HG03064 (cell line): ENCODE measurements at regions not wholly inside any gene's neighbourhood (a gene's known extent, or its start where the extent isn't known, plus 50 kb on each side); places are given as distances from the start of the nearest gene placed in this dataset.

Experiments used
- ATAC-seq: cut with Tn5 transposase; IDR thresholded peaks from one replicate; pipeline ENCODE4 v1.9.1; 2021; ENCODE audit warnings: low read depth; ENCODE audit not compliant: unreplicated experiment

DNA sequence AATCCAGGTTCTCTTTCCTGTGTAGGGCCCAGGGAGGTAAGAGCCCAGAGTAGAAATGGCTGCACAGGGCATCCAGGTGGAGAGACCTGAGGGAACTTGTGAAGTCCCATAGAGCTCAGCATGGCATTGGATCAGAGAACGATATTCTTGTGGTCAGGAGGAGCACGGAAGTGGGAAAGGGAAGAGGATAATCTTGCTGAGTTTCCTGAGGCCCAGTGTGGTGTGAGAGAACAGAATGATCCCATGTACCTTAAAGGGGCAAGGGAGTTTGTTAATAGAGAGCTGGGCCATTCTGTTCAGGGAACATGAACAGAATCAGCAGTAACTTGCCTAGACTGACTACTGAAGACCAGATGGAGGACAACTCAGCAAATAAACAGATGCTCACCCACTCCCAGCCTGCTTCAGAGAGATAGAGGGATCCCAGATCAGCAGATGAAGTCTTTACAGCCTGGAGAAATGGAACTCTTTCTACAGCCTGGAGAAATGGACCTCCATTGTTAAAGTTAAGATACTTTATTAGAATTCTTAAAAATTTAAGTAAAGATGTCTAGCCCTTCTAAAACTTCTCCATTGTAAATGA is 119.7 kb upstream of the ELL2 start:
- ATAC-seq = no peak

DNA sequence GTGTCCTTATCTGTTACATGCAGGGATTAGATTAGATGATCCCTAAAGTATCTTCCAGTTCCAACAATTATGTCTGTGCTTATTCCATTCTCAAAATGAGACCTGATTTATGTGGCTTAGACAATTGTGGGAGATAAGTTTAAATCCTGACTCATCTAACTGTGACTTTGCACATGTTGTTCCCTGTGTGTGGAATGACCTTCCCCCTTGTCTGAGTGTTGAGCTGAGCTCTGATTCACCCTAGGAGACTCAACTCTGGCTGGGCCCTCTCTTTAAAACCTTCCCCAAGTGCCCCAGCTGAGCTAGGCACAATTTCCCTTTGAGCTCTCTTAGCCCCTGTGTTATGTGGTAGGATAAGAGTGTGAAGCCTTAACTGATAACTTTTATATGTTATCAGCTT is 118.9 kb upstream of the ELL2 start:
- ATAC-seq = no peak

DNA sequence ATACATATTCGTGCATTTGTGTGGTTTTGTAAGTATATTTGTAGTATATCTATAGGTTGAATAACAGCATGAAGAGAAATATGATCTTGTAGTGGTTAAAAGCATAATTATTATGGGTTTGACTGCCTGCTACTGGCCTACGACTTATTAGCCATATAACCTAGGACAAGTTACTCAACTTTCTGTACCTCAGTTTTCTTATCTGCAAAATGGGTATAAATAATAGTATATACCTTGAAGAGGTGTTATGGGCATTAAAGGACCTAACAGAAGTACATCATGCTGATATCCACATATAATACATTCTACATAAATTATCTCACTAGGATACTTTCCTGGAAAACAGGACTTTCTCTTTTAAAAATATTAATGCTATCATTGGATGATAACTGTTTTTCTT is 118.3 kb upstream of the ELL2 start:
- ATAC-seq = no peak

DNA sequence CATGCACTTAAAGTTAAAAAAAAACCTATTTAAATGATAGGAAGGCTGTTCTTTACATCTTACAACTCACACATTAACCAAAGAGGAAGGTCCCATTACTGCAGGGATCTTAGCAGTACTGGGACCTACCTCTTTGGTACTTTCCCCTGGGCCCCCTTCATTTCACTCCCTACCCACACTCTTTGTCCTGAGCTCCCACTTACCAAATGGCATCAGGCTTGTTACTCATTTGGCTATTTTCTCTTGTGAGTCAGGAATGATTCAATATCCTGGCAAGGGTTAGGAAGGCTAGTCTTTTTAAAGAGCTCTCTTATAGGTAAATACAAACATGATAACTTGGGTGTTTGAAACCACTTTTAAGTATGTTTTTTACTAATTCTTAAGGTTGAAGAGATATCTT is 117.4 kb upstream of the ELL2 start:
- no peak for ATAC-seq

DNA sequence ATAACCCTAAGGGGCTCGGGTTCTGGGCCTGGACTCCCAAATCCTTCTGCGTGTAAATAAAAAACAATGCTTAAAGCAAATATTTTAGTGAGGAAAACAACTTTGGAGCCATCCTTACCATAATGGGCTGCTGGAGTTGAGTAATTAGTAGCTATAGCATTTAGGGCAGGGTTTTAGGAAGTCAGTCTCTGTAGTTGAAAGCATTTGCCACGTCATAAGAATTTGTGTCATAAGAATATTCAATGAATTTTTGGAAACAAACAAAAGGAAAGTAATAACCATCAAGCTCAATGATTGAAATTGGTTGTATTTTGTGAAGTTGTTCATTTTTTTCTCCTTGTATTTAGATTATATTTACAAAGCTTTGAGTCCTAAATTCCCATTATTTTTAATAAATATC is 114.8 kb upstream of the ELL2 start:
- no peak for ATAC-seq

DNA sequence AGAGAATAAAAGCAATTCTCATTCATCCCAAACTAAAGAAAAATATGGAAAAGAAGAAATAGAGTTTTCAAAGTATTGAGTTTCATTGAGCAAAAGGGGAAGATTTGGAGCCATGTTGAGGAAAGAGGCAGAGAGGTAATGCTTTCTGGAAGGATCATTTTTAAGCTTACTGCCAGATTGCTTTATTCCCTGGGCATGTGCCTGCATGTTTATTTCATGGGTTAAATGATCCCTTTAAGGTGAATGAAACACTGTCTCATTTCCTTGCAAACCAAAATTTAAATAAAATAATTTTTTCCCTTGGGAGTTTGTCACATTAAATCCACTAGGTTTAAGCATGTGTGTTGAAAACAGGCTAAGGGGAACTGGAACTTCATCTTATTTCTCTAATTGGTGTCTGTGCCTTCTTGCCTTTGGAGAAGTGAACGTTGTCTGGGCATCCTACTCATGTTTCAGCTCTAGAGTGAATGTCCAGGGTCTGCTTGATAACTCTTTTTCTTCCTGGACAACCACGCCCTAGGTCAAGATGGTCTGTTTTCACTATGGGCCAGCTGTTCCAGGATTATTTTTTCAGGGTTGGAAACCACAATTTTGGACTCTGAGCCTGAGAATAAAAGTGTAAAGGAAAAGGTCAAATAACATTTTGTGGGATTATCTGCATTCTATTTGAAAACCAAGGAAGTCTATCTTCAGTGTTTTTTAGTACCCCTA is 114.1 kb upstream of the ELL2 start:
- no peak for ATAC-seq

DNA sequence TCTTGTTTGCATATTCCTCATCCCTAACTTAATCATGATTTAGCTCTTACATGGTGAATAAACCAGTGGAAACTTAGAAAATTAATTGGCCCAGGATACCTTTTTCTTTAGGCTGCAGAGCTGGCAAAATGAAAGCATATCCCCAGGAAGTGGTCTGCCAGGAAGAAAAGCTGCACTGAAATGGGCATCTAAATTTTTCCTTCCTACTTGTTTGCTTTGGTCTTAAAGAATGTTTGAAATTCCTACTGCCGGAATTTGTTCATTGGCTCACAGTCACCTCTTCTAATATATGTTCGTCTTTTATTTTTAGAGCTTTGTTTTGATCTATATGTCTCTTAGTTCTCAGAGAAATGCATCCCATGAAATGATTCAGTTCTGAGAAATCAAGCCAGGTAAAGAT is 113.2 kb upstream of the ELL2 start:
- ATAC-seq = no peak

DNA sequence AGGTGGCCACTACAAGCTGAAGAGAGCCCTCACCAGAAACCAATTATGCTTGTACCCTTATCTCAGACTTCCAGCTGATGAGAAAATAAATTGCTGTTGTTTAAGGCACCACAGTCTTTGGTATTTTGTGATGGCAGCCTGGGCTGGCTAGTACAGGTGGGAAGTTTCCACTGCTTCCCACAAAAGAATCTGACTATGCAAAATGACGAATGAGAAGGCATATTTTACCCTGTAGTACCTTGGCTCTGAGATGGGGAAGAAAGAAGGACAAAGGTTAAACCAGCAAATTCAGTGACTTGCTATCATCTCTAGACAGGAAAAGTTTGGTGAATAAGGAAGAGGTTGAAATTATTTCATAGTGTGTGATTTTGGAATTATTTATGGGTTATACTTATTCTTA is 112.8 kb upstream of the ELL2 start:
- ATAC-seq = no peak

DNA sequence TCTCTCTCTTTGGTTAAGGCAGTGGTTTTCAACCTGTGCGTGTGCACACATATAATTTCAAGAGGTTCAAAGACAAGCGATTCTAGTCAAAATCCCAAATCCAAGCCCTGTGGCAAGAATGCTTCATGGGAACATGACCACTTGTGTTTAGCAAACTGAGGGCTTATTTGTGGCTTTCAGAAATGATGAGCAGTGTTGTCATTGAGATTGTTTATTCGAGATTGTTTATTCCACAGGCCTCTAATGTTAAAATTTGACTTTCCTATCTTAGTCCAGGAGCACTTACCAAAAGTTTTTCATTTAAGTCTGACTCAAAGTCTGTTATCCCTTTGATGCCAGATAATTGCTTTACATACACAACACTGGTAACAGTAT is 111.1 kb upstream of the ELL2 start:
- no peak for ATAC-seq

DNA sequence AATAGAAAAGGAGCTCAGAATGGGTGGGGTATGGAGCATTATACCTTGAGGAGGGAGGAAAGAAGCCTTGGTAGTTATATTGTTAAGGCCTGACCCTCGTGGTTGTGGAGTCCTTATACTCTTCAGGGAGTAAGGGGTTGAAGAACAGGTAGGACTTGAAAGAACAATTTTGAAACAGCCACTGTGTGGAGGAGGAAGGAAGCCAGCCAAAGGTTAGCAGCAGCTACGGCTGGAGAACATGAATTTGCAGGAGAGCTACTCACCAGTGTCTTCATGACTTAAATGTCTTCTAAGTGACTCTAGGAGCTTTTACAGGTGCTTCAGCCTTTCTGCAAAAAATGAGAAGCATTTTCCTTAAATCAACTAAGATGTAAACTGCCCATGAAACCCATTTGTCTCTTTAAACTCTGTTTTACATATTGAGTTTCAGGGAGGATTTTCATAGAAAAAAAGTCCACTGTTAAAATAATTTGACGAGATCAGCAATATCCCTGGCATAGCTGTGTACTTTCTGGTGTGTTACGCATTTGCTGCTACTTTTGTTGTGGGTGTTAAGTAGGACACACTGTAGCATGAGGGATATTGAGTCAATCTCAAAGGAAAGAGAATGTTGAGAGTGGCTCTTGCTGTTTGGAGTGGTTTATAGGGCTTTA is 110.6 kb upstream of the ELL2 start:
- ATAC-seq = no peak

DNA sequence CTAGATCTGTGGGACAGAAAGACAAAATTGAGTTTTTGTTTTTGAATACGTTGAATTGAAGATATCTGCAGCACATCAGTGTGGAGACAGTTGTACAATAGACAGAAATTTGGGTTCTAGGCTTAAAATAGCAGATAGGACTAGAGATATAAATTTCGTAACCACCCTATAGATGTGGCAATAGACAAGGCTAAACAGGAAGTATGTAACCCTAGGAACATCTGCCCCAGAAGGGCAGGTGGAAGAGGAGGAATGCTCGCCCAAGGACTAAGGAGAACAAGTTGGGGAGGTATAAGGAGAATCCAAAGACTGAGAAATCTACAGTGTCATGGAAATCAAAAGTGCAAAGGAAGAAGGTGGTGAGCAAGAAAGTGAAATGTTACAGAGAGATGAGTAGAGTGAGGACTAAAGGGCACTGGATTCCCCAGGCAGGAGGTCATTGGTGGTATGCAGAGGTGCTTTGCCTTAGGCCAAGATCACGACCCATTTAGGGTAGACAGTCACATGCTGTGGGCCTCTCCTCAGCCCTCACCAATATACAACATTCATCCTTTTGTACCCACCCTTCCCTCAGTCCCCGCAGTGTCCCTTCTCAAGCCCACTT is 109.1 kb upstream of the ELL2 start:
- ATAC-seq = no peak

DNA sequence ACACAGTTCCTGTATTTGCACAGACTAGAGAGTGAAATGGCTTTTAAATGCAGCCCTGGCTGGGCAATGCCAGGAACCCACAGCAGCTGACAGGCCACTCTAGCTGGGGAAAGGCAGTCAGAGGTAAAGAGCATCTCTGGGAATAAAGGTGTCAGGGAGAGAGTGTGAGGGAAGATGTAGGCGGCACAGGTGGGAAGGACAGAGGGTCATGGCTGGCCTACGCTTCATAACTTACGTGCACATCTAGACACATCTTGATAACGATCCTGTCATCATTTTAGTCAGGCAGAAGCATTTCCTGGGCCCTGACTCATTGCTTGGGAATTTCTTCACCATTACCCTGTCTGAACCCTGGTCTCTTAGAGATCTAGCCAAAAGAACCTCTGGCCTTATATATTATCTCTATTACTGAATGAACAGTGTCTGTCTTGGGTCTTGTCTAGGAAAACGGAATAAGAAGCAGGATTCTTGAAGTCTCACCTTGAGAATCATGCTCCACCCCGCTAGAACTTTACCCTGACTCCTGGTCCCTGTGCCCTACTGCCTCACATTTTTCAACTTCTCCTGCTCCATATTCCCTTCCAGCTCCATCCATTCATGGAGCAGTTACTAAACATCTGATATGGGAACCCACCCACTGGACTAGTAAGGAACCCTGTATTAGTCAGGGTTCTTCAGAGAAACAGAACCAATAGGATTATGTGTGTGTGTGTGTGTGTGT is 106.4 kb upstream of the ELL2 start:
- no peak for ATAC-seq

DNA sequence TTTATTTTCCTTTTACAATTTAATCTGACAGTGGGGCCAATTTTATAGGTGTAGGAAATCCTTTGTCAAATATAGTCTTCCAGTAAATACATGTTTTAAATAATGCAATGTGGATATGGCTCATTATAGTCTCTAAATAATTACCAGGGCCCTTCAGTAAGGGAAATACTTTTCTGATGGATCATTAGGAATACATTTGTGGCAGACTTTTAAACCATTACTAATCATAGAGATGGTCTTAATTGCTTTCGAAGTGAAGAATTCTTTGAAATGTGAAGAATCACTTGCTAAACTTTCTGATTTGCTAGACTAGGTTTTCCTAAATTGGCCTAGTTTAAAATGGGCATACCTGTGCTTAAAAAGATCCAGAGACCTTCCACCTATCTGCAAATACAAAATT is 105.6 kb upstream of the ELL2 start:
- no peak for ATAC-seq

DNA sequence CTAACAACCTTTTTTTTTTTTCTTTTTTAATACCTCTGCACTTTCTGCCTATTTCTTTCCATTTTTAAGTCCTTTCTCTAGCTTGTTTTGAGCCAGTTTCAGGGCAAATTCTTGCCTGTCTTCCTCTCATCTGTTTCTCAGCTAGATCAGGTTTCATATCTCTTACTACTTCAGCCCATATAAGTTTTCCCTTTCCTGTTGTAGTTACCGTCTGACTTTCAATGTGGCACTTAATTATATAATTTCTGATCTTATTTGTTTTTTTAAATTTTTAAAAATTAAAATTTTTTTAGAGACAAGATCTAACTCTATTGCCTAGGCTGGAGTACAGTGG is 104.7 kb upstream of the ELL2 start:
- ATAC-seq = no peak

DNA sequence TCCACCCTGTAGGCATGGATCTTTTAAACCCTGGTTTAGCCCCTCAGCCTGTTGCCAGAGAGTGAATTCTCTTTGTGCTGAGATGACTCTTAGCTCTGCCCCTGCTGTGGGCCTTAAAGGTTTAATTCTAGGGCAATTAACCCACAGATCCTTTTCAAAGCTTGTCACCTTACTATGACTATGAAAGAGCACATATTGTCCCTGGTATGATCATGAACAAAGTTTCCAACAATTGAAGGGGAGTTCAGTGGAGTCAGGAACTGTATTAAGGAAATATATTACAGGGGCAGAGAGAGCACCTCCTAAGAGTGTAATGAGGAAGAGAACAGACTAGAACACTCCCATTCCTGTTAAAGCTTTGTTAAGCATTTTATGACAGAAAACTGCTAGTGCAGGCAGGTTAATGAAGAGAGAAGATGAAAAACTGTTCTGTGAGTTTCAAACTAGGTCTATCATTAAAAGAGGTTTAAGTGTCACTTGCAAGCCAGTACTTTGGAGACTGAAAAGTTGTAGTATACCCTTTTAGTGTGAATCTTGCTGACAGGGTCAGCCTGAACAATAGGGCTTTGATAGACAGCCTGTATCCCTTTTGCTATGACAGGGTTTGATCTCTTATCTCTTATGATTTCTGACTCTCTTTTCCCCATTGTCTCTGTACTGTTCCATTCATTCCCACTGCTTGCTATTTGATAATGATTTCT is 104.2 kb upstream of the ELL2 start:
- ATAC-seq = no peak

DNA sequence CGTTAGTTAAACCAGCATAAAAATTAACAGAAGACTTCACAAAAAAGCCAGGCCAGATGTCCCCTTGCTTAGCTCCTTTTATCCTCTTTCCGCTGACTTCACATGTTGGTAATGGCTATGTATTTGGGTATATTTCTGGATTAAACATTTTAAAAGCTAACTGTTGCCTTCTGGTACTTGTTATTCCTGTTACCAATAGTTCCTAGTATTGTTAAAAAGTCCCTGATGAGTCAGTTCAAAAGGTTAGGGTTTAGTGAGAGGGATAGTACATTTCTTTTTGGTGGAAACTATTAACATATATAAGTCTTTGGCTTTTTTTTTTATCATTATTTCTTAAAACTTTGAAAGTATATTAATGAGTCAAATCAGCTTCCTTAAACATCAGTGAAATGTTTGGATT is 103.2 kb upstream of the ELL2 start:
- no peak for ATAC-seq

DNA sequence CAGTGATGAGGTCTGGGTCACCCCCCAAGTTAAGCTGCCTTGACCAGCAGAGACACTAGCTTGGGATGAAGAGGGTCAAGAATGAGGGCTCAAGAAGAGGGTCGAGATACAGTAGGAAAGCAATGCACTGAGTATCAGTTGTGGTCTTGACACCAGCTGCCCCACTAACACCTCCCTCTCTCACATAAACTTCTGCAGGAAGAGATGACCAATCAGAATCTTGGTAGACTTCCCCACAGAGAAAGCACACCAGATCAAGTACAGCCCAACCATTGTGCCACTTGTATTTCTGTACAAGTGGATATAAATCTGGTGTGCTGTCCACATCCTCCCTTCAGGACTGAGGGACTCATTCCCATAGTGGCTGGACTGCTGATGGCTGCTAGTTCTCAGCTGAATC is 101.2 kb upstream of the ELL2 start:
- no peak for ATAC-seq

DNA sequence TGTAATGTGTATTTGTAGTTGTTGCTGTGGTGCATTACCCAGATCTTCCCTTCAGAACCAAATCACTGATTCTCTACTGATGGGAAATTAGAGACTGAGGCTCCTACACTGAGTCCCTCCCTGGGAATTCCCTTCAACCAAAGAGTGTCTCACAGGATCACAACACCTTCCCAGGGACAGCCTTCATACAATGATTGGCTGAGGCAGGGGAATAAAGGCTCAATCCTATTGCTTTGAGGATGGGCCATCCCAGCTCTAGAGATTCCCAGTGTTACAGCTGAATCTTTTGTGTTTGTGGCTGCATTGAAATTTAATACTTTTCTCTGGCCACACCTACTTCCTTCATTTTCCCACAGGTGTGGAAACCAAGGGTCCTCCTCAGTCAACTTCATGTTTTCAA is 96.4 kb upstream of the ELL2 start:
- no peak for ATAC-seq

DNA sequence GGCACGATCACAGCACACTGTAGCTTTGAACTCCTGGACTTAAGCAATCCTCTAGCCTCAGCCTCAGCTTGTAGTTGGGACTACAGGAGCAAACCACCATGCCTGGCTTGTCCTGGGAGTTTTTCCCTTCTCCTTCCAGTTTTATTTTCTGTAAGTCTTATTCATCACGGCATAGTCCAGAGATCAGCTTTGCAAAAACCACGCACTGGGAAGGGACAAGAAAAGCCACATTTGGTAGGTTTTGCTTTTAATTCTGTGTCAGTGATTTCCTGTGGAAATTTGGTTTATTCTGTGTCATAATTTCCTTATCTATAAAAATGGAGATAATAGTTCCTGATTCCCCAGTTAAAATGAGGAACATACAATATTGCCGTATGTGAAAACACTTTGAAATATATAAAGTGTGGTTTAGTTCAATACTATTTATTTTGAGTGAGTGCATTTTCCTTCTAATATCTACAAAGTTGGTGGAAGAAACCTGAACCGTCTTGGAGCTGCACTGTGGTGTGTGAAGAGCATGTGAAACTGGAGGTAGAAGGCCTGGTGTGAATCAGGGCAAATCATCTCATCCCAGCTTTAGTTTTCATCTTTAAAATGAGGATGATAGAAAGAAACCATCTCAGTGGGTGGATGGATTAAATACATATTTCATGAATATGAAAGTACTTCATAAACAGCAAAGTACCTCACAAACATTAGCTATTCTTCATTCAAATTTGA is 92.8 kb upstream of the ELL2 start:
- ATAC-seq = no peak

DNA sequence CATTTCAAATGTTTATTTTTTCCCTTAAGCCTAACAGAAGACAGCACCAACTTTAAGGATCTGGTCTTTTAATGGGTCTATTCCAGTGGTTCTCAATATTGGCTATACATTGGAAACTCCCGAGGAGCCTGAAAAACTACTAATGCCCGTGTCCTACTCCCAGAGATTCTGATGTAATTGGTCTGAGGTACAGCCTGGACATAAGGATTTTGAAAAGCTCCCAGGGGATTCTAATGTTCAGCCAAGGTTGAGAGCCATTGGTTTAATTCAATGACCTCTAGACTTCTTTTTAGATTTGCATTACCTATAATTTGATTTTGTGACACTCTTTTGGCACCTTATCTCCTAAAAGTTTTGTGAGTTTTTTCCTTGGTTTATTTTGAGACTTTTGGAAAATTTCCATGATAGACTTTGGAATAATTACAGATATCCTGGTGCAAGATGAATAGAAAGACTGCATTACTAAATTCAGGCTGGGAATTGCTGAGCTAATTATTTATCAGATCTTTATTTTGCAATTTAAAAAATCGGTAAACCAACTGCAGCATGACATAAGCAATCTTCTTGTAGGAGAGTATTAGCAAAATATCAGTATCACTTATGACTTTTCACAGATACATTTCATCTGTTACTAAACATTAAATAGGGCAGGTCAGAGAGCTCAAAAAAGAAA is 91.5 kb upstream of the ELL2 start:
- ATAC-seq = no peak
